Liver (tissue), 8 donors: ENCODE measurements at regions not wholly inside any gene's neighbourhood (a gene's known extent, or its start where the extent isn't known, plus 50 kb on each side); places are given as distances from the start of the nearest gene placed in this dataset.
A peak's percentile ranks its signal among the peaks of the same experiment; 100 is the strongest.

Experiments used
- DNase-seq: peaks from one replicate; pipeline ENCODE4 v3.0.0-alpha.2; 2017; ENCODE audit warnings: low spot score
- H3K27ac ChIP-seq, 2 donors: one replicate each; pipeline ENCODE4 v1.7.0; 2013; ENCODE audit warnings: inconsistent platforms in 2 of 2, low read length in 2 of 2, control low read depth in 1 of 2, low read depth in 1 of 2, mild to moderate bottlenecking in 1 of 2
- H3K27me3 ChIP-seq, 4 donors: one replicate each; pipeline versions ENCODE4 v1.6.1 to v1.7.0; 2013; ENCODE audit warnings: low read length in 3 of 4, inconsistent platforms in 1 of 4, mild to moderate bottlenecking in 1 of 4, moderate library complexity in 1 of 4; ENCODE audit not compliant: control insufficient read depth in 4 of 4, insufficient read depth in 4 of 4
- H3K36me3 ChIP-seq, 4 donors: one replicate each; pipeline versions ENCODE4 v1.6.1 to v1.7.0; 2013; ENCODE audit warnings: low read length in 3 of 4, mild to moderate bottlenecking in 3 of 4, low read depth in 1 of 4, moderate library complexity in 1 of 4; ENCODE audit not compliant: control insufficient read depth in 4 of 4, insufficient read depth in 3 of 4
- H3K4me1 ChIP-seq, 4 donors: one replicate each; pipeline versions ENCODE4 v1.6.1 to v1.7.0; 2013; ENCODE audit warnings: low read length in 3 of 4, mild to moderate bottlenecking in 3 of 4, moderate library complexity in 1 of 4; ENCODE audit not compliant: control insufficient read depth in 4 of 4, insufficient read depth in 4 of 4
- H3K4me3 ChIP-seq, 3 donors: one replicate each; pipeline versions ENCODE4 v1.6.1 to v1.7.0; 2013; ENCODE audit warnings: low read length in 3 of 3, control low read depth in 1 of 3, low read depth in 1 of 3, mild to moderate bottlenecking in 1 of 3
- H3K9ac ChIP-seq, 2 donors: one replicate each; pipeline ENCODE4 v1.7.0; 2013; ENCODE audit warnings: low read length in 2 of 2, mild to moderate bottlenecking in 2 of 2, moderate library complexity in 2 of 2, control low read depth in 1 of 2, low read depth in 1 of 2
- H3K9me3 ChIP-seq, 4 donors: one replicate each; pipeline versions ENCODE4 v1.6.1 to v1.7.0; 2013; ENCODE audit warnings: low read length in 3 of 4; ENCODE audit not compliant: control insufficient read depth in 4 of 4
- CTCF ChIP-seq: fragments of 150-350 bp; IDR thresholded peaks from 2 replicates; pipeline ENCODE4 v1.5.1; 2017; ENCODE audit warnings: improper control_type of control experiment, low read depth, low read length; ENCODE audit not compliant: missing input control
- EGR1 ChIP-seq, 2 donors: IDR thresholded peaks; 2 replicates each; pipeline ENCODE4 v1.6.1; 2016 to 2018; ENCODE audit warnings: antibody characterized with exemption in 2 of 2, low read depth in 2 of 2
- FOXA1 ChIP-seq: IDR thresholded peaks from 2 replicates; pipeline ENCODE4 v1.6.1; 2016; ENCODE audit warnings: antibody characterized with exemption
- FOXA2 ChIP-seq: IDR thresholded peaks from 2 replicates; pipeline ENCODE4 v1.6.1; 2016; ENCODE audit warnings: antibody characterized with exemption
- JUND ChIP-seq, 2 donors: IDR thresholded peaks; 2 replicates each; pipeline ENCODE4 v1.6.1; 2016; ENCODE audit warnings: antibody characterized with exemption in 2 of 2
- NR2F2 ChIP-seq: IDR thresholded peaks from 2 replicates; pipeline ENCODE4 v1.6.1; 2016; ENCODE audit warnings: antibody characterized with exemption
- REST ChIP-seq: IDR thresholded peaks from 2 replicates; pipeline ENCODE4 v1.6.1; 2016; ENCODE audit warnings: antibody characterized with exemption, mild to moderate bottlenecking
- RXRA ChIP-seq, 2 donors: IDR thresholded peaks; 2 replicates each; pipeline ENCODE4 v1.6.1; 2017 to 2018; ENCODE audit warnings: antibody characterized with exemption in 2 of 2, mild to moderate bottlenecking in 1 of 2
- SP1 ChIP-seq: IDR thresholded peaks from 2 replicates; pipeline ENCODE4 v1.6.1; 2018; ENCODE audit warnings: antibody characterized with exemption, mild to moderate bottlenecking
- TAF1 ChIP-seq: conservative IDR thresholded peaks from 2 replicates; pipeline ENCODE4 v1.6.1; 2016; ENCODE audit warnings: antibody characterized with exemption, mild to moderate bottlenecking
- YY1 ChIP-seq: IDR thresholded peaks from 2 replicates; pipeline ENCODE4 v1.6.1; 2016; ENCODE audit warnings: antibody characterized with exemption, mild to moderate bottlenecking
- ZBTB33 ChIP-seq: IDR thresholded peaks from 2 replicates; pipeline ENCODE4 v1.6.1; 2016; ENCODE audit warnings: antibody characterized with exemption
- WGBS: extraction: QIAGEN DNeasy Blood & Tissue Kit; methylation state at CpG from one replicate; pipeline ENCODE4 v1.1.7; 2013; 5-methylcytosine and 5-hydroxymethylcytosine counted together
- donor health status: healthy.
- donor health status: healthy.
- donor health status: healthy.
- donor health status: healthy.
- donor health status: healthy.

GRCh38 chr11:122019908-122020694 lies 95.9 kb downstream of the BLID start:
- H3K27ac ChIP-seq, result no peak overlapping the region
- no peak for DNase-seq
- 90% methylated on average over 3 of the region's 3 CpGs for WGBS
- H3K36me3 ChIP-seq, result no peaks in the 10 kb centered on the region
- H3K9me3 ChIP-seq, result no peaks in the 10 kb centered on the region
- TF ChIP-seq SP1 (no peak), TAF1 (no peak), ZBTB33 (no peak), CTCF (no peak), EGR1 (IDR thresholded peaks at IDR 0.05; ENCODE audit: low read depth in 2 of 2) (no peak), FOXA2 (no peak), RXRA (IDR thresholded peaks at IDR 0.05) (no peak), YY1 (no peak), NR2F2 (no peak), REST (no peak)
- no peaks in the 10 kb centered on the region for H3K4me1 ChIP-seq
- no peak overlapping the region for H3K9ac ChIP-seq
- H3K27me3 ChIP-seq, result no peaks in the 10 kb centered on the region
- H3K4me3 ChIP-seq, result no peak overlapping the region

- WGBS, result 36% methylated on average over 4 of the region's 4 CpGs
- H3K4me3 ChIP-seq, result no peak overlapping the region
- no peak overlapping the region for H3K9ac ChIP-seq
- no peaks in the 10 kb centered on the region for H3K36me3 ChIP-seq
- H3K9me3 ChIP-seq, result no peaks in the 10 kb centered on the region
- H3K4me1 ChIP-seq, result no peaks in the 10 kb centered on the region
- TF ChIP-seq NR2F2, result no peak
- TF ChIP-seq FOXA1, result no peak
- TF ChIP-seq CTCF, result no peak
- peak; percentile 69 for TF ChIP-seq YY1
- TF ChIP-seq JUND (IDR thresholded peaks at IDR 0.05), result no peak
- no peak for TF ChIP-seq RXRA (IDR thresholded peaks at IDR 0.05)
- TF ChIP-seq ZBTB33, result no peak
- no peak for TF ChIP-seq TAF1
- no peaks in the 10 kb centered on the region for H3K27me3 ChIP-seq
- H3K27ac ChIP-seq, result no peak overlapping the region
- DNase-seq, result no peak
Measured at GRCh38 chr11:122007601-122008071, 108.4 kb downstream of the BLID start.
